ENCODE measurements at regions not wholly inside any gene's neighbourhood (a gene's known extent, or its start where the extent isn't known, plus 50 kb on each side); places are given as distances from the start of the nearest gene placed in this dataset.

DNA sequence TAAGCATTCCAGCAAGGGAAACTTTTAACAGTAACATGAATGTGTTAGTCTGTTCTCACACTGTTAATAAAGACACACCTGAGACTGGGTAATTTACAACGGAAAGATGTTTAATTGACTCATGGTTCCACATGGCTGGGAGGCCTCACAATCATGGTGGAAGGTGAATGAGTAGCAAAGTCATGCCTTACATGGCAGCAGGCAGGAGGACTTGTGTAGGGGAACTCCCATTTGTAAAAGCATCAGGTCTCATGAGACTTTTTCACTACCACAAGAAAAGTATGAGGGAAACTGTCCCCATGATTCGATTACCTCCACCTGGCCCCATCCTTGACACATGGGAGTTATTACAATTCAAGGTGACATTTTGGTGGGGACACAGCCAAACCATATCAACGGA, 168.3 kb downstream of the PAH start:
- no peak overlapping the region for H3K27ac ChIP-seq
- TF ChIP-seq, protein P1, sequence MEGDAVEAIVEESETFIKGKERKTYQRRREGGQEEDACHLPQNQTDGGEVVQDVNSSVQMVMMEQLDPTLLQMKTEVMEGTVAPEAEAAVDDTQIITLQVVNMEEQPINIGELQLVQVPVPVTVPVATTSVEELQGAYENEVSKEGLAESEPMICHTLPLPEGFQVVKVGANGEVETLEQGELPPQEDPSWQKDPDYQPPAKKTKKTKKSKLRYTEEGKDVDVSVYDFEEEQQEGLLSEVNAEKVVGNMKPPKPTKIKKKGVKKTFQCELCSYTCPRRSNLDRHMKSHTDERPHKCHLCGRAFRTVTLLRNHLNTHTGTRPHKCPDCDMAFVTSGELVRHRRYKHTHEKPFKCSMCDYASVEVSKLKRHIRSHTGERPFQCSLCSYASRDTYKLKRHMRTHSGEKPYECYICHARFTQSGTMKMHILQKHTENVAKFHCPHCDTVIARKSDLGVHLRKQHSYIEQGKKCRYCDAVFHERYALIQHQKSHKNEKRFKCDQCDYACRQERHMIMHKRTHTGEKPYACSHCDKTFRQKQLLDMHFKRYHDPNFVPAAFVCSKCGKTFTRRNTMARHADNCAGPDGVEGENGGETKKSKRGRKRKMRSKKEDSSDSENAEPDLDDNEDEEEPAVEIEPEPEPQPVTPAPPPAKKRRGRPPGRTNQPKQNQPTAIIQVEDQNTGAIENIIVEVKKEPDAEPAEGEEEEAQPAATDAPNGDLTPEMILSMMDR (IDR thresholded peaks at IDR 0.05), result no peak
- no peak for TF ChIP-seq ZFX (IDR thresholded peaks at IDR 0.05; ENCODE audit: borderline replicate concordance)

DNA sequence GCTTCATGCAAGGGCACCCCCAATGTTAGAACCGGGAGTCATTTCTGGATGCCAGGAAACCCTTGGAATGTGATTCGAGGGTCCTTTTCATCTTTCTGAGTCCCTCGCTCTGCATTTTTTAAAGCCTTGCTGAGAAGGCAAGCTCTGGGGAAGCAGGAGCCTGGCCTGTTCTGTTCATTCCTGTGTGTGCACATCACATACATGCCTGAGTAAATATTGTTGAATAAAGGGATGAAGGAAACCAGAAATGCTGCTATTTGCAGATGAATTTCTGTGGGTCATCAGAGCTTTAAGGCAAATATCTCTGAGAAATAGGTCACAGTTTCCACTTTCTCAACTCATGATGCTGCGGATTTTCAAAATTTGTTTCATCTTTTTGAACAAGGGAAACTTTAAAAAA, 170.1 kb downstream of the PAH start:
- no peak overlapping the region for H3K27ac ChIP-seq
- no peak for TF ChIP-seq ZFX (IDR thresholded peaks at IDR 0.05; ENCODE audit: borderline replicate concordance)
- TF ChIP-seq, protein P1 (IDR thresholded peaks at IDR 0.05), result no peak

DNA sequence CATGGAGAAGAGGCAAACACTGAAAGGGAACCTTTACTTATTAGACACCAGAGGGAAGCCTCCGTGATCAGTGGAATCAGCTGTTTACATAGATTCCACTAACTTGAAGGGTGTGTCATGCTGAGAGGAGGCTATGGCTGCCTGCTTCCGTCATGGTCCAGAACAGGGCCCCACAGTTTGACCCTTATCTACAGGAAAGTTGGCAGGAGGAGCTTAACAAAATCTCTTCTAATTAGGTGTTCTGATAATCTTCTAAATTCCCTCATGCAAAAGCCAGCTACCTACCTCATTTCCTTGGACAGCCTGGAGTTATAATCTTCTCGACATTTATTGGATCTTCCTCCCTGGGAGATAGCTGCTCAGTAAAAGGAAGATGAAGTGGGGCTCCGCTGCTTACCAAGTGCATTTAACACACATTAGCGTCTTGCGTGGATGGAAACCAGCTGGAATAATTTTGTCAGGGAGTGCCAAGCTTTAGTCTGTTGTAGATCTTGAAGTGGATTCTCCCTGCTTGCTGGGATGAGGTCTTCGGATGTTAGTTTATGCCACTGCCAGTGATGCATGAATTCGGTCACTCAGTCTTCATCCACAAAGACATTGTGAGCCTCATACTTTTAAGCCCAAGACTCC, 171.0 kb downstream of the PAH start:
- no peak overlapping the region for H3K27ac ChIP-seq
- TF ChIP-seq, protein P1 (IDR thresholded peaks at IDR 0.05), result no peak
- TF ChIP-seq ZFX (IDR thresholded peaks at IDR 0.05; ENCODE audit: borderline replicate concordance), result no peak

DNA sequence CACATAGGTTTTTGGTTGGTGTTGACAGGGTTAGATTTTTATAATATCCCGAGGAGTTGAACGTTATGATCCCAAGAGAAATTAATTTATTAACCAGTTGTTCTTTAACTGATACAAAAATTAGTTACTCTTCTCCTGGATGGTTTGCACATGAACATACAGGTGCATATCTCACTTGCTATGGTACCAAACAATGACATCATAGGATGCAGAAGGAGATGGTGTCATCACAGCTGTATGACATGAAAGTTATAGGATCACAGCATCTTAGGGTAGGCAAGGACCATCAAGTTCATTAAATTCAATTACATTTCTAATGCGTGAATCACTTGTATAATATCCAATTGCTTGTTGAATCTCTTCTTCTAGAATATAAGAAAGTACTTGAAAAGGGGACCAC, 175.8 kb downstream of the PAH start:
- TF ChIP-seq, protein P1 (IDR thresholded peaks at IDR 0.05), result no peak
- no peak for TF ChIP-seq ZFX (IDR thresholded peaks at IDR 0.05; ENCODE audit: borderline replicate concordance)
- H3K27ac ChIP-seq, result no peak overlapping the region

DNA sequence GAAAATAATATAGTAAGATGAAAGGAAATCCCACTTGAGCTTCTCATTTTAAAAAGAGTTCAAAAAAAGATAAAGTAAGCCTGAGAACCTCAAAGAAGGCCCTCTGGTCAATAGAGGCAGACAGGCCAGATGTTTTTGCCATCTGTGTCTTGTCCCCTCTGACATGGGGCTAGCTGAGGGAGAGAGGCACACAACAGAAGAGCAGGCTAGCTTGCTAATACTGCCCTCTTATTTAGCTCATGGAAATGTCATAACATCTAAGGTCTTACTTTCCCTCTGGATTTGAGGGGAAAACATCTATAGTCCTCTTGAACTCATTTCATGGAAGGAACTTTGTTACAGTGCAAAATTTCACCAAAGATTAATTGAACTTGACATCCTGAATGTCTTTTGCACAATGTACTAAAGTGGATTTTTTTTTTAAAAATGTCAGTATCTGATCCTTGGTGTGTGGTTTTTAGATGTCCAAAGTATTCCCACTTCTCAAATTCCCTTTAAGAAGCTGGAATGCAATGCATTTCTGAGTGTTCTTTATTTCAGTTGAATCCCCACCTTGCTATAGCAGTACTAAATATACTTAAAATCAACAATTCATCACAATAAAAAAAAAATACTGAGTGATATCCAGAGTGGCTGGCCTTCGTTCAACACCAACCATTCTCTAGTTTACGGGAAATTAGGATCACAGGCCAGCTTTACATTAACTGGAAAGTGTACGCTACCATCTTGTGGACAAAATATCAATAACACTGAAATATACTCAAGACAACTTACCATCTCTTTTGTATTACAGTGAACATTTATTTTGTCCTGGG, 176.7 kb downstream of the PAH start:
- no peak overlapping the region for H3K27ac ChIP-seq
- TF ChIP-seq ZFX (IDR thresholded peaks at IDR 0.05; ENCODE audit: borderline replicate concordance), result no peak
- TF ChIP-seq, protein P1 (IDR thresholded peaks at IDR 0.05), result peak; percentile 75

DNA sequence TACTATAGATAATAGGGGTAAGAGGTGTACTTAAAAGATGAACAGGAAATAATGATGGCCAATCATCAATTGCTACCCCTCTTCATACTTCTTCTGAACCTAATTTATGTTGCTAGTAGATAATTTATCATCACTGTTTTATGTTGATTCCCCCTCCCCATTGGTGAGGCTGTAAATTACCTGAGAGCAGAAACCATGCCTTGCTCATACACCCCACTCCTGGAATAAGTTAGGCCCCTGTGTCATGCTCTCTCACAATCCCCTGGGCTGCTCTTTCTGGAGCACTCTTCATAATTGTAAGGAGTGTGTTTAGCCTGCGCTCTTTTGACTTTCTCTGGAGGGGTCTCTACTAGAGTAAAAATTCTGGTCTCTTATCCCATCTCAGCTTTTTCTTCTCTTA, 180.7 kb downstream of the PAH start:
- no peak overlapping the region for H3K27ac ChIP-seq
- TF ChIP-seq ZFX (IDR thresholded peaks at IDR 0.05; ENCODE audit: borderline replicate concordance), result no peak
- TF ChIP-seq, protein P1 (IDR thresholded peaks at IDR 0.05), result no peak

DNA sequence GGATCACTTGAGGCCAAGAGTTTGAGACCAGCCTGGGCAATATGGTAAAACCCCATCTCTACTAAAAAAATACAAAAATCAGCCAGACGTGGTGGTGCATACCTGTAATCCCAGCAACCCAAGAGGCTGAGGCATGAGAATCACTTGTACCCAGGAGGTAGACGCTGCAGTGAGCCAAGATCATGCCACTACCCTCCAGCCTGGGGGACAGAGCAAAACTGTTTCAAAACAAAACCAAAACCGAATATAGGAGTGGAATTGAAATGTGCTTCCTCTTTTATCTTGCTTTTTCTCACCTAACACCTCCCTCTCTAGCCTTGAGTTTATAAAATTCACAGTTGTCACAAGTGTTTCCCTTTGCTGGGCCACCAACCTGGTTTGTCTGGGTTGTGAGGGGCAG, 181.9 kb downstream of the PAH start:
- TF ChIP-seq ZFX (IDR thresholded peaks at IDR 0.05; ENCODE audit: borderline replicate concordance), result no peak
- TF ChIP-seq, protein P1 (IDR thresholded peaks at IDR 0.05), result no peak
- H3K27ac ChIP-seq, result no peak overlapping the region
